SK-N-SH treated with all-trans-retinoic acid at 6 μM for 48 hours (cell line): ENCODE measurements at regions not wholly inside any gene's neighbourhood (a gene's known extent, or its start where the extent isn't known, plus 50 kb on each side); places are given as distances from the start of the nearest gene placed in this dataset.
A peak's percentile ranks its signal among the peaks of the same experiment; 100 is the strongest.

Experiments
- ATAC-seq: fragments of 200-7000 bp; cut with Tn5 transposase; 3 replicates; pipeline ENCODE4 v1.9.1; 2020; ENCODE audit warnings: mild to moderate bottlenecking, moderate library complexity
- ARNTL ChIP-seq: fragments of 450-650 bp; formaldehyde crosslinking; IDR thresholded peaks from 2 replicates; pipeline ENCODE4 v1.5.0; 2020; ENCODE audit warnings: low read depth, mild to moderate bottlenecking, moderate library complexity, borderline replicate concordance
- BACH2 ChIP-seq: fragments of 250-450 bp; sonication (Bioruptor Pico); IDR thresholded peaks from 2 replicates; pipeline ENCODE4 v1.9.0; 2021; ENCODE audit warnings: mild to moderate bottlenecking, borderline replicate concordance
- GLIS3 ChIP-seq: fragments of 250-450 bp; sonication (Bioruptor Pico); IDR thresholded peaks from 2 replicates; pipeline ENCODE4 v1.5.0; 2020; ENCODE audit warnings: mild to moderate bottlenecking, moderate library complexity
- OSR1 ChIP-seq: fragments of 250-450 bp; sonication (Bioruptor Pico); IDR thresholded peaks from 2 replicates; pipeline ENCODE4 v1.8.0; 2022; ENCODE audit warnings: moderate library complexity, mild to moderate bottlenecking, inconsistent platforms
- PPARA ChIP-seq: fragments of 250-450 bp; sonication (Bioruptor Pico); IDR thresholded peaks from 2 replicates; pipeline ENCODE4 v1.5.0; 2020; ENCODE audit warnings: mild to moderate bottlenecking, borderline replicate concordance
- RARB ChIP-seq: fragments of 250-450 bp; sonication (Bioruptor Pico); IDR thresholded peaks from 2 replicates; pipeline ENCODE4 v1.8.0; 2021; ENCODE audit warnings: mild to moderate bottlenecking, moderate library complexity
- SNAI2 ChIP-seq: fragments of 250-450 bp; sonication (Bioruptor Pico); IDR thresholded peaks from 2 replicates; pipeline ENCODE4 v1.5.0; 2020; ENCODE audit warnings: mild to moderate bottlenecking, moderate library complexity
- TCF4 ChIP-seq: fragments of 250-450 bp; sonication (Bioruptor Pico); IDR thresholded peaks from 2 replicates; pipeline ENCODE4 v1.8.0; 2021; ENCODE audit warnings: mild to moderate bottlenecking, moderate library complexity, borderline replicate concordance
- ZC3H10 ChIP-seq: fragments of 250-450 bp; sonication (Bioruptor Pico); IDR thresholded peaks from 2 replicates; pipeline ENCODE4 v1.5.1; 2021; ENCODE audit warnings: mild to moderate bottlenecking, moderate library complexity
- ZFP3 ChIP-seq: fragments of 250-450 bp; sonication (Bioruptor Pico); IDR thresholded peaks from 2 replicates; pipeline ENCODE4 v1.5.0; 2020; ENCODE audit warnings: mild to moderate bottlenecking, moderate library complexity
- ZFP30 ChIP-seq: fragments of 450-650 bp; formaldehyde crosslinking; IDR thresholded peaks from 2 replicates; pipeline ENCODE4 v1.5.0; 2022; ENCODE audit warnings: mild to moderate bottlenecking, moderate library complexity
- ZNF8 ChIP-seq: fragments of 450-650 bp; formaldehyde crosslinking; IDR thresholded peaks from 2 replicates; pipeline ENCODE4 v1.5.0; 2020; ENCODE audit warnings: mild to moderate bottlenecking, moderate library complexity
- TF ChIP-seq, protein P1 (sequence below): fragments of 250-450 bp; sonication (Bioruptor Pico); IDR thresholded peaks from 2 replicates; pipeline ENCODE4 v1.8.0; 2021; ENCODE audit warnings: low read depth, mild to moderate bottlenecking, moderate library complexity, borderline replicate concordance
- TF ChIP-seq, protein P2 (sequence below): fragments of 250-450 bp; sonication (Bioruptor Pico); IDR thresholded peaks from 2 replicates; pipeline ENCODE4 v1.8.0; 2020; ENCODE audit warnings: mild to moderate bottlenecking, moderate library complexity, borderline replicate concordance
- TF ChIP-seq, protein P3 (sequence below): fragments of 250-450 bp; sonication (Bioruptor Pico); IDR thresholded peaks from 2 replicates; pipeline ENCODE4 v1.5.1; 2021; ENCODE audit warnings: mild to moderate bottlenecking, moderate library complexity
- TF ChIP-seq, protein P4 (sequence below): fragments of 250-450 bp; sonication (Bioruptor Pico); IDR thresholded peaks from 2 replicates; pipeline ENCODE4 v1.5.0; 2020; ENCODE audit warnings: mild to moderate bottlenecking, moderate library complexity
- TF ChIP-seq, protein P5 (sequence below): fragments of 250-450 bp; sonication (Bioruptor Pico); IDR thresholded peaks from 2 replicates; pipeline ENCODE4 v1.5.1; 2020; ENCODE audit warnings: low read depth, mild to moderate bottlenecking, moderate library complexity

DNA sequence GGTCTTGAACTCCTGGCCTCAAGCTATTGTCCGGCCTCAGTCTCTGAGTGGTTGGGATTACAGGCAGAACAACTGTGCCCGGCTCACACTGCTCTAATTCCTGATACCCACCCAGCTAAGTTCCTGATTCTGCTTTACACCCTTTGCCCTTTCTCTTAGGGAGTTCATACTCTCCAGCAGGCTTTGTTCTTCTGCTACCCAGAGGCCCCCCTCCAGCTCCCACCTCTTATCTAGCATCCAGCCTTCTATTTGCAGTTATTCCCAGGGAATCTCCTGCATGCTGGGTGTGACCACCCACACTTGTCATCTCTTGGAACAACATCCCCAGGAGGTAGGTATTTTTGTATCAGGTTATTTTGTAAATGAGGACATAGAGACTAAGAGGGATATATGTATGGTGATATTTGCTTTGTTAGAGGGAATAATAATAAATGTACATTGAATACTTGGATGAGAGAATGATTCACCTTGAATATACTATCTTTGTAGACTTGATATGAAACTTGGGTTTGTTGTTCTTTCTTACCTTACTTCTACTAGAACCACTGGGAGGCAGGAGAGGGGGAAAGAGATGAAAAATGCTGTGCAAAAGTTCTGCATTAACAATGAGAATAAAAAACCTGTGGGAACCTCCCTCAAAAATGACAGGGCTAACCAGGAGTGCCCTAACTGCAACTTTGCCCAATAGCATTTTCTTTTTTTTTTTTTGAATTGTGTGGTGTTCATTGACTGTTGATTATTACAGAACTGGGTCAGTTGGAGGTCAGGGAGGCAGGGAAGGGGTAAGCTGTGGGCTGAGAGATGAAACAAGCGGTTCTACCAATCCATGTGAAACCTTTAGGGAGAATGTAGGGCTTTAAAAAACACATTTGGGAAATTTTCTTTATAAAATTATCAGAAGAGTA lies 157.4 kb downstream of the SPRY1 start:
- ATAC-seq = no peak
- TF ChIP-seq ZC3H10 (no peak), ZFP3 (CRISPR knock-in tag) (no peak)

DNA sequence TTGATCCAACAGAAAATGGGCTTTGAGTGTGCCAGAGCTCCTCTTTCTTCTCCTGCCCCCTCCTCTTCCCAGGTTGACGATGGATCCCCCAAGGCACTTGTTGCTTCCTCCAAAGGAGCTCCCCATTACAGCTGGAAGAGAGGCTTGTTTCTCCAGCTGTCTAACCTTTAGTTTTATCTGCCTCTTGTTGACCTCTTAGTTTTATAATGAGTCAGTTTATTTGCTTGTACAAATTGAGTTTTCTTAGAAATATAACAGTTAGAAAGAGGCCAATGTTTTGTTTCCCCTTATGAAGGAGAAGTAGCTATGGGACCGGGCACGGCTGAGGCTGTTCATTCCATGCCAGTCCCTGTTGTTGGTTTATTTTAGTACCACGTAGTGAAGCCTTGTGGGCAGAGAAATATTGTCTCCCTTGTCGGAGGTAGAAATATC lies 158.2 kb downstream of the SPRY1 start:
- no peak for TF ChIP-seq GLIS3 (CRISPR knock-in tag)
- no peak for TF ChIP-seq ARNTL (CRISPR knock-in tag)
- no peak for TF ChIP-seq TCF4 (CRISPR knock-in tag)
- no peak for TF ChIP-seq SNAI2
- no peak for TF ChIP-seq RARB (CRISPR knock-in tag)
- no peak for TF ChIP-seq OSR1 (CRISPR knock-in tag)
- TF ChIP-seq, protein P1, sequence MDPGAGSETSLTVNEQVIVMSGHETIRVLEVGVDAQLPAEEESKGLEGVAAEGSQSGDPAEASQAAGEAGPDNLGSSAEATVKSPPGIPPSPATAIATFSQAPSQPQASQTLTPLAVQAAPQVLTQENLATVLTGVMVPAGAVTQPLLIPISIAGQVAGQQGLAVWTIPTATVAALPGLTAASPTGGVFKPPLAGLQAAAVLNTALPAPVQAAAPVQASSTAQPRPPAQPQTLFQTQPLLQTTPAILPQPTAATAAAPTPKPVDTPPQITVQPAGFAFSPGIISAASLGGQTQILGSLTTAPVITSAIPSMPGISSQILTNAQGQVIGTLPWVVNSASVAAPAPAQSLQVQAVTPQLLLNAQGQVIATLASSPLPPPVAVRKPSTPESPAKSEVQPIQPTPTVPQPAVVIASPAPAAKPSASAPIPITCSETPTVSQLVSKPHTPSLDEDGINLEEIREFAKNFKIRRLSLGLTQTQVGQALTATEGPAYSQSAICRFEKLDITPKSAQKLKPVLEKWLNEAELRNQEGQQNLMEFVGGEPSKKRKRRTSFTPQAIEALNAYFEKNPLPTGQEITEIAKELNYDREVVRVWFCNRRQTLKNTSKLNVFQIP (CRISPR knock-in tag) = no peak
- TF ChIP-seq, all 23 proteins: peak for 0
- ATAC-seq = peak; percentile 9; the same call in 2 of the 3 replicates

DNA sequence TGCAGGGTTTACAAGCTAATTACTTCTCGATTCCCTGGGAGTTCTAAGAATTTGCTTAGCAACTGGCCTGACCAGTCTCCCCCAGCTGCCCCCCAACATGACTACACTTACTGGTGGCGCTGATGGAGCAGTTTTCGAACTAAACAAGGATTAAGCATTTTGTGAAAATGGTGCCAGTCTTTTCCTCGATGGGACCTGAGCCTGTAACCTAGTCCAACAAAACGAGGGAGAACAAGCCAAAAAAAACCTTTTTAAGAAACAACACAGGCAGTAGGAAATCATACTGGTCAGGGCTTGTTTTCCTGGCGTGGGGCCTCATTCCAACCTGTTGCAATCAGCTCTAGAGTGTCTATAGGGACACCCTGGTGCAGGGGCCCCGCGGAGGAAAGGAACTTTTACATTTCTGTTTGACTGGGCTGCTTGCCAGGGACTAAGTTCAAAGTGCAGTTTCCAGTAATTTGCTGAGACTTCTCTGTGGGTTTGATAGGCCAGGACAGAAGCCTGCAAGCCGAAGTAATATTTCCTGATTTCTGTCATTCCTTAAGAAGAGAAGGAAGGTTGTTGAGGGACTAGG lies 158.7 kb downstream of the SPRY1 start:
- peak; percentile 61 for ATAC-seq

More for the DNA sequence above, 158.7 kb downstream of the SPRY1 start:
- TF ChIP-seq, protein P2, sequence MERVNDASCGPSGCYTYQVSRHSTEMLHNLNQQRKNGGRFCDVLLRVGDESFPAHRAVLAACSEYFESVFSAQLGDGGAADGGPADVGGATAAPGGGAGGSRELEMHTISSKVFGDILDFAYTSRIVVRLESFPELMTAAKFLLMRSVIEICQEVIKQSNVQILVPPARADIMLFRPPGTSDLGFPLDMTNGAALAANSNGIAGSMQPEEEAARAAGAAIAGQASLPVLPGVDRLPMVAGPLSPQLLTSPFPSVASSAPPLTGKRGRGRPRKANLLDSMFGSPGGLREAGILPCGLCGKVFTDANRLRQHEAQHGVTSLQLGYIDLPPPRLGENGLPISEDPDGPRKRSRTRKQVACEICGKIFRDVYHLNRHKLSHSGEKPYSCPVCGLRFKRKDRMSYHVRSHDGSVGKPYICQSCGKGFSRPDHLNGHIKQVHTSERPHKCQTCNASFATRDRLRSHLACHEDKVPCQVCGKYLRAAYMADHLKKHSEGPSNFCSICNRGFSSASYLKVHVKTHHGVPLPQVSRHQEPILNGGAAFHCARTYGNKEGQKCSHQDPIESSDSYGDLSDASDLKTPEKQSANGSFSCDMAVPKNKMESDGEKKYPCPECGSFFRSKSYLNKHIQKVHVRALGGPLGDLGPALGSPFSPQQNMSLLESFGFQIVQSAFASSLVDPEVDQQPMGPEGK (CRISPR knock-in tag) = no peak
- no peak for TF ChIP-seq ZFP3 (CRISPR knock-in tag)
- no peak for TF ChIP-seq ZFP30 (CRISPR knock-in tag)
- TF ChIP-seq, protein P3, sequence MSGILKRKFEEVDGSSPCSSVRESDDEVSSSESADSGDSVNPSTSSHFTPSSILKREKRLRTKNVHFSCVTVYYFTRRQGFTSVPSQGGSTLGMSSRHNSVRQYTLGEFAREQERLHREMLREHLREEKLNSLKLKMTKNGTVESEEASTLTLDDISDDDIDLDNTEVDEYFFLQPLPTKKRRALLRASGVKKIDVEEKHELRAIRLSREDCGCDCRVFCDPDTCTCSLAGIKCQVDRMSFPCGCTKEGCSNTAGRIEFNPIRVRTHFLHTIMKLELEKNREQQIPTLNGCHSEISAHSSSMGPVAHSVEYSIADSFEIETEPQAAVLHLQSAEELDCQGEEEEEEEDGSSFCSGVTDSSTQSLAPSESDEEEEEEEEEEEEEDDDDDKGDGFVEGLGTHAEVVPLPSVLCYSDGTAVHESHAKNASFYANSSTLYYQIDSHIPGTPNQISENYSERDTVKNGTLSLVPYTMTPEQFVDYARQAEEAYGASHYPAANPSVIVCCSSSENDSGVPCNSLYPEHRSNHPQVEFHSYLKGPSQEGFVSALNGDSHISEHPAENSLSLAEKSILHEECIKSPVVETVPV (CRISPR knock-in tag) = no peak
- TF ChIP-seq PPARA = no peak
- TF ChIP-seq, protein P4, sequence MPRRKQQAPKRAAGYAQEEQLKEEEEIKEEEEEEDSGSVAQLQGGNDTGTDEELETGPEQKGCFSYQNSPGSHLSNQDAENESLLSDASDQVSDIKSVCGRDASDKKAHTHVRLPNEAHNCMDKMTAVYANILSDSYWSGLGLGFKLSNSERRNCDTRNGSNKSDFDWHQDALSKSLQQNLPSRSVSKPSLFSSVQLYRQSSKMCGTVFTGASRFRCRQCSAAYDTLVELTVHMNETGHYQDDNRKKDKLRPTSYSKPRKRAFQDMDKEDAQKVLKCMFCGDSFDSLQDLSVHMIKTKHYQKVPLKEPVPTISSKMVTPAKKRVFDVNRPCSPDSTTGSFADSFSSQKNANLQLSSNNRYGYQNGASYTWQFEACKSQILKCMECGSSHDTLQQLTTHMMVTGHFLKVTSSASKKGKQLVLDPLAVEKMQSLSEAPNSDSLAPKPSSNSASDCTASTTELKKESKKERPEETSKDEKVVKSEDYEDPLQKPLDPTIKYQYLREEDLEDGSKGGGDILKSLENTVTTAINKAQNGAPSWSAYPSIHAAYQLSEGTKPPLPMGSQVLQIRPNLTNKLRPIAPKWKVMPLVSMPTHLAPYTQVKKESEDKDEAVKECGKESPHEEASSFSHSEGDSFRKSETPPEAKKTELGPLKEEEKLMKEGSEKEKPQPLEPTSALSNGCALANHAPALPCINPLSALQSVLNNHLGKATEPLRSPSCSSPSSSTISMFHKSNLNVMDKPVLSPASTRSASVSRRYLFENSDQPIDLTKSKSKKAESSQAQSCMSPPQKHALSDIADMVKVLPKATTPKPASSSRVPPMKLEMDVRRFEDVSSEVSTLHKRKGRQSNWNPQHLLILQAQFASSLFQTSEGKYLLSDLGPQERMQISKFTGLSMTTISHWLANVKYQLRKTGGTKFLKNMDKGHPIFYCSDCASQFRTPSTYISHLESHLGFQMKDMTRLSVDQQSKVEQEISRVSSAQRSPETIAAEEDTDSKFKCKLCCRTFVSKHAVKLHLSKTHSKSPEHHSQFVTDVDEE (CRISPR knock-in tag) = no peak
- no peak for TF ChIP-seq BACH2 (CRISPR knock-in tag)
- no peak for TF ChIP-seq ZC3H10
- TF ChIP-seq RARB (CRISPR knock-in tag) = no peak
- TF ChIP-seq ZNF8 (CRISPR knock-in tag) = no peak
- no peak for TF ChIP-seq ARNTL (CRISPR knock-in tag)
- no peak for TF ChIP-seq SNAI2
- TF ChIP-seq, protein P5, sequence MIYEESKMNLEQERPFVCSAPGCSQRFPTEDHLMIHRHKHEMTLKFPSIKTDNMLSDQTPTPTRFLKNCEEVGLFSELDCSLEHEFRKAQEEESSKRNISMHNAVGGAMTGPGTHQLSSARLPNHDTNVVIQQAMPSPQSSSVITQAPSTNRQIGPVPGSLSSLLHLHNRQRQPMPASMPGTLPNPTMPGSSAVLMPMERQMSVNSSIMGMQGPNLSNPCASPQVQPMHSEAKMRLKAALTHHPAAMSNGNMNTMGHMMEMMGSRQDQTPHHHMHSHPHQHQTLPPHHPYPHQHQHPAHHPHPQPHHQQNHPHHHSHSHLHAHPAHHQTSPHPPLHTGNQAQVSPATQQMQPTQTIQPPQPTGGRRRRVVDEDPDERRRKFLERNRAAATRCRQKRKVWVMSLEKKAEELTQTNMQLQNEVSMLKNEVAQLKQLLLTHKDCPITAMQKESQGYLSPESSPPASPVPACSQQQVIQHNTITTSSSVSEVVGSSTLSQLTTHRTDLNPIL (CRISPR knock-in tag) = no peak
- TF ChIP-seq, protein P1 (CRISPR knock-in tag) = no peak
